AG20443 (cell line): ENCODE measurements at regions not wholly inside any gene's neighbourhood (a gene's known extent, or its start where the extent isn't known, plus 50 kb on each side); places are given as distances from the start of the nearest gene placed in this dataset.
"Not testable (repeated sequence)": the region's sequence is repeated elsewhere in the genome, so short reads cannot be mapped to it uniquely, and the experiment has no call there.

Source experiments
- DNase-seq: peaks from one replicate; pipeline ENCODE4 v3.0.0; 2012; ENCODE audit warnings: low spot score, mixed read lengths

- DNase-seq: no peak
These were observed 175.8 kb upstream of the NPY2R start for GRCh38 chr4:155032521-155033229.

- DNase-seq: no peak
These were observed 174.8 kb upstream of the NPY2R start for GRCh38 chr4:155033604-155034003.

- DNase-seq: no peak
These were observed 171.4 kb upstream of the NPY2R start for GRCh38 chr4:155037031-155037430.

- DNase-seq: no peak
These were observed 170.0 kb upstream of the NPY2R start for GRCh38 chr4:155038459-155038858.

DNA sequence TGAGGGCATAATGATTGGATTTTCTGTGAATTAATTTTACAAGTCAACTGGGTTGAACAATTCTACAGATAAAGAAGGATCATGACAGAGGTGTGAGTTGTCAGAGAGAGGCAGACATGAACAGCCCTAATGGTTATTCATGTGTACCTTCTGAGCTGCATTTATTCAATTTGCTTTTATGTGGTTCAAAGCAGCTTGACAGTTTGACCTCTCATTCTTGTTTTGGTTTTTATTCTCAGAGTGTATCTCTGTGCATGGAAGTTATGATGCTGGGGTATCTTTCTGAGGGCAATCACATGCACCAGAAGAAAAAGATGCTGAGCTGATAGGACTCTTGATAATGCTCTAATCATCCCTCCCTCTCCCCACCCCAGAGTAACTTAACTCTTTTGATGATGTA is 169.3 kb upstream of the NPY2R start:
- no peak for DNase-seq

DNA sequence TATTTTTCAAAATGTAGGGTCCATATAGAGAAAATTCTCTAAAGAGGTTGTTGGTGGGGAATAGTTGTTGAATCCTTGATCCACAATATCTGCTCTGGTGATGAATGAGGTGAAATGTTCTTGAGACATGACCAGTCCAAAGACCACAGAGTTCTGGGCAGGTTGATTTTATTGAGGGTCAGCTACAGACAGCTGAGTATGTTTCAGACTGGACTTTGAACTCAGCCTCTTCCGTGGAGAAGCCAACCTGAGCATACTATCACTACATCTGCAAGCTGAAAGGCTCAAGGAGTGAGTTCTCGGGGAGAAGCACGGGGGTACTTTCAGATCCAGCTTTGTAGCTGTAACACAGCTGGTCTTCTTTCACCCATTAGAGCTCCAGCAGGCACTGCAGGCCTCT is 168.4 kb upstream of the NPY2R start:
- DNase-seq: no peak

GRCh38 chr4:155042014-155042413 is 166.4 kb upstream of the NPY2R start:
- no peak for DNase-seq

DNA sequence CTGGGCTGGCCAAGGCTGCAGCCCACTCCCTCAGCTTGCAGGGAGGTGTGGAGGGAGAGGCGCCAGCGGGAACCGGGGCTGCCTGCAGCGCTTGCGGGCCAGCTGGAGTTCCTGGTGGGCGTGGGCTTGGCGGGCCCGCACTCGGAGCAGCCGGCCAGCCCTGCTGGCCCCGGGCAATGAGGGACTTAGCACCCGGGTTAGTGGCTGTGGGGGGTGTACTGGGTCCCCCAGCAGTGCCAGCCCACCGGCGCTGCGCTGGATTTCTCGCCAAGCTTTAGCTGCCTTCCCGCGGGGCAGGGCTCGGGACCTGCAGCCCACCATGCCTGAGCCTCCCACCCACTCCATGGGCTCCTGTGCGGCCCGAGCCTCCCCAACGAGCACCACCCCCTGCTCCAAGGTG is 164.2 kb upstream of the NPY2R start:
- DNase-seq: not testable (repeated sequence)

DNA sequence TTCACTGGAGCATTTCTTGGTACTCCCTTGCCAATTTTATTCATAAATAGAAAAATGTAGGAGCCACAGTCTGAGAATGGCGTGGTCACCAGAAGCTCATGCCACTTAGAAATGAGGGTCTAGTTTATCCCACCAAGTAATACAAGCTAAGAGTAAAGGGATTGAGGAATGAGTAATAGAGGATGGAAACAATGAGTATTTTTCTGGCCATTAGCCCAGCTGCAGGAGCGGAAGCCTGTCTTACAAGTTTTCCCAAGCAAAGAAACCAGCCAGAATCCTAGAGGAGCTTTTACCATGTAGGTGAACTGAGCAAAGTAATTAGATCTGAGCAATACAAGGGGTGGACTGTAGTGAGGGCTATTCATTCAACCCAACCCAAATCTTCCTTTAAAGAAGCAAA is 160.7 kb upstream of the NPY2R start:
- no peak for DNase-seq

GRCh38 chr4:155054042-155054441 is 154.4 kb upstream of the NPY2R start:
- DNase-seq: not testable (repeated sequence)

- DNase-seq: no peak
These were observed 148.0 kb upstream of the NPY2R start for GRCh38 chr4:155060419-155060818.

DNA sequence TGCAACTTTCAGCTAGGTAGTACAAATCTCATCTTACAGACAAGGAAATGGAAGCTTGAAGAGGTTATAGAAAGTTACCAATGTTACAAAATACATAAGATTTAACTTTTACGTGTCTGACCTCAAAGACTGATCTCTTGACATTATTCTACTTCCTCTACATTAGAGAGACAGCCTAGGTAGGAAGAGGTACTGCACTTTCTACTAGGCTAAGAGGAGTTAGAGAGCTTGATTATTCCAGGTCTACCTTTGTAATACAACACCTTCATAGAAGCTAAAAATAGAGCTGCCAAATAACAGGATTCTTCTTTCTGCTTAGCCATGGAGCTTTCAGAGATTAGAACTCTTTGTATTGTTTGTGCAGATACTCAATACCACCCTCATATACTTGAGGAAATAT is 147.6 kb upstream of the NPY2R start:
- DNase-seq: no peak

DNA sequence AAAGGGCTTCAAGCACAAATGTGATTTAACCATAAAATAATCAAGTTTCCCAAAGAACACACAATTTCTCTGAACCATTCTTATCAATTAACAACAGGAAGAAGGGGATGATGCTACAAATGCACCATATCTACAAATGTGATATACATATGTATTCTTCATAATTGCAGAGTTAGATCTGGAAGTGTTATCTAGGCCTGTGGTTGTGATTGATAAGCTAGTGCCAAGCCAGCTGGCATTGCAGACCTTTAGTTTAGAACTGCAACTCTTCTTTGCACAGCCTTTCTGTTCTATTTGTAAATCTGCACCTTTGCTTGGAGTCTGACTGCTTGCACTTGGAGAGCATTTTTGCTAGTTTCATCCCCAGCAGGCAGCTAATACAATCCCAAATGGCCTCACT is 145.5 kb upstream of the NPY2R start:
- DNase-seq: no peak

- DNase-seq: not testable (repeated sequence)
These were observed 143.5 kb upstream of the NPY2R start for GRCh38 chr4:155064934-155065333.

DNA sequence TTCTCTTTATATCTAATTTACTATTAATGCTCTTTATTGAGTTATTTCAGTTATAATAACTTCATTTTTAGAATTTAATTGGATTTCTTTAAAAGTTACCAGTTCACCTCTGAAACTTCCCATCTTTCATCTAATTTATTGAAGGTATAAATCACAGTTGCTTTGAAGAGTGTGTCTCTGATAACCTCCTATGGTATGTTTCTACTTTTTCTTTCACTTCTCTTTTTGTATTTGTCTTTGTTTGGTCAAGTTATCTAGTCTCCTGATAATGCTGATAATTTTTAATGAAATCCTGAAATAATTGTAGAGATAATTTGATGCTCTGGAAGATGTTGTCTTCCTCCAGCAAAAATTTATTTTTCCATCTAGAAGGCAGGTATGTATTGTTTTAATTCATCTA is 141.6 kb upstream of the NPY2R start:
- DNase-seq: no peak

DNA sequence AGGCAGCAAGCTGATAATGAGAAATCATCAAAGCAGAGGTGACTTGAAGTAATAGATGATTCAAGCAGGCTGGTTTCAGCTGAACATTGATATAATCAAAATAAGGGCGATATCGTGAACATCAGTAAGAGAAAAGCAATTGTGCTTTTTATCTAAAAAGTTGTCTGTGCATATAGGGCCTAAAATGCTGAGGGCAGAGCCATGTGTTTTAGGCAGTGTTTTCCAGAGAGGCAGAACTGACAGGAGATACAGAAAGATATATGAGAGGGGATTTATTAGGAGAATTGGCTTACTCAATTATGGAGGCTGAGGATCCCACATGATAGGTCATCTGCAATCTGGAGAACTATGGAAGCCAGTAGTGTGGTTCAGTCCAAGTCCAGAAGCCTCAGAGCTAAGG is 136.5 kb upstream of the NPY2R start:
- no peak for DNase-seq

GRCh38 chr4:155072417-155072816 is 136.0 kb upstream of the NPY2R start:
- no peak for DNase-seq

DNA sequence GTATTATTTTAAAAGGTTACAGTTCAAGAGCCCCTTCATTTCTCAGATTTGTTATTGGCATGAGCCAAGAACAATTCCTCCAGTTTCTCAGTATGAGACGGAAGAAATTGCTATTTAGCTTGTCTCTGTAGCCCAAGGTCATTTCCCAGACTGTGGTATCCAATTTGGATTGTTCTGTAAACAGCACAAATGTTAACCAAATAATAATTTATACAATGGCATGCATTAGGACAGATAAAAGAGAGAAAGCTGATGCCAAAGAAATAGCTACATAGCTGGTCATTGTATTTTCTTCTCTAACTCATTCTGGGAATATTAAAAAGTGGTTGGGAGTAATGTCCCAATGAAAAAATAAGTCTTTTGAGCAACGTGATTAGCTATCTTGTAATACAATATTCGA is 134.6 kb upstream of the NPY2R start:
- DNase-seq: no peak

DNA sequence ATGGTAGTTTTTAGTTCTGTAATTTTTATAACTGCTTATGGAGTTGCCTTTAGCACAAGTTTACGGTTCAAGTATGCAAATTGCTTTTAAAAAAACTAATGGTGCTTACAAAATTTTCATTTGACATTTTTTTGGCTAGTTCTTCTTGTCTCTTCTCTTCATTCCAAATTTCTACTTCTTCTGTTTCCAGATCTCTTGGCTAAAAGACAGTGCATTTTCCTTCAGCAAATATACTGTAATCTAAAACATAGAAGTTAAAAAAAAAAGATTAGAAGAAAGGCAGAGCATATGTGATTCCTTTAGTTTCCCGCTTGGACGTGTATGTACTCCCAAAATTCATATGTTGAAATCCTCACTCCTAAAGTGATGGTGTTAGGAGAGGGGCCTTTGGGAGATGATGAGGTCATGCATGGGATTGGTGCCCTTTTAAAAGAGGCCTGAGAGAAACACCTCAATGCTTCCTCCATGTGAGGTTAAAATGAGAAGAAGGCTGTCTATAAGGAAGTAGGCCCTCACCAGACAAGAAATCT is 132.1 kb upstream of the NPY2R start:
- no peak for DNase-seq

GRCh38 chr4:155077452-155078229 is 130.8 kb upstream of the NPY2R start:
- no peak for DNase-seq

DNA sequence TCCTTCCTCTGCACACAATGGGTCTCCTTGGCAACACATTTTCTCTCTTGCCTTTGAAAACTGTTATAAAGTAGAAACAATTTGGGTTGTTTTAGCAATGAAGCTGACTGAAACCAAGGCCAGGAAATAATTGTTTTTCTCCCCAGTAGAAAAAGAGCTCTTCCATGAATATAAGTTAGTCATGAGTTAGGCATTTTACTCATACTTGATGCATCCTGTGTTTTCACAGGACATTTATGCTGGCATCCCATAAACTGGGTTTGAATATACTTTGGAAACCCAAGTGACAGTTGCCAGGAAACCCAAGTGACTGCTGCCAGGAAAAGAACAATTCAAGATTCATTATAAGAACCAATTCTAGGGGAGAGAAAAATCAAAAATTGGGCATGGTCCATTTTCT is 128.6 kb upstream of the NPY2R start:
- DNase-seq: no peak

GRCh38 chr4:155081222-155081621 is 127.2 kb upstream of the NPY2R start:
- DNase-seq: no peak

GRCh38 chr4:155085843-155086530 is 122.4 kb upstream of the NPY2R start:
- DNase-seq: no peak
